GM10248 (cell line): ENCODE measurements at regions not wholly inside any gene's neighbourhood (a gene's known extent, or its start where the extent isn't known, plus 50 kb on each side); places are given as distances from the start of the nearest gene placed in this dataset.
"Not testable (repeated sequence)": the region's sequence is repeated elsewhere in the genome, so short reads cannot be mapped to it uniquely, and the experiment has no call there.

Experiments
- CTCF ChIA-PET: fragments of 300-600 bp; sonication (Branson Sonifier 250); formaldehyde crosslinking; extraction: SDS; loops from one replicate; lab custom pipeline; 2021; ENCODE audit warnings: antibody characterized with exemption; lab: Yijun Ruan, JAX
- POLR2A ChIA-PET: fragments of 350-650 bp; sonication (Branson Sonifier 250); formaldehyde crosslinking; extraction: SDS; loops from one replicate; lab custom pipeline; 2020; ENCODE audit warnings: antibody characterized with exemption; lab: Yijun Ruan, JAX
- DNase-seq: peaks from one replicate; pipeline ENCODE4 v3.0.0; 2012; ENCODE audit errors: extremely low spot score
- CTCF ChIP-seq: IDR thresholded peaks from 2 replicates; pipeline ENCODE4 v1.5.1; 2012; ENCODE audit warnings: mild to moderate bottlenecking, low read depth; ENCODE audit errors: extremely low read depth, missing control alignments, control extremely low read depth

GRCh38 chr4:120277391-120277790 is 210.7 kb upstream of the MAD2L1 start:
- DNase-seq = no peak
- no peak for TF ChIP-seq CTCF
- ChIA-PET POLR2A (no interaction called here), CTCF (no interaction called here)

- no peak for TF ChIP-seq CTCF
- ChIA-PET POLR2A (no interaction called here), CTCF (no interaction called here)
- DNase-seq = no peak
Measured at GRCh38 chr4:120266602-120267001, 200.0 kb upstream of the MAD2L1 start.

GRCh38 chr4:120263618-120264017 is 197.0 kb upstream of the MAD2L1 start:
- no peak for DNase-seq
- no peak for TF ChIP-seq CTCF
- ChIA-PET CTCF (no interaction called here), POLR2A (no interaction called here)

GRCh38 chr4:120261117-120261516 is 194.5 kb upstream of the MAD2L1 start:
- TF ChIP-seq CTCF = no peak
- POLR2A ChIA-PET = no interaction called here
- CTCF ChIA-PET = no interaction called here
- no peak for DNase-seq

- DNase-seq, CTCF ChIA-PET, POLR2A ChIA-PET: not testable (repeated sequence)
Measured at GRCh38 chr4:120256112-120256775, 189.6 kb upstream of the MAD2L1 start.

- TF ChIP-seq CTCF = no peak
- no peak for DNase-seq
- CTCF ChIA-PET = interaction anchor here (0.8 to 1.5 kb wide), 2 partner anchors 8 to 10 kb away, joined by 3 to 4 read pairs; no protein-coding TSS in a partner anchor
- POLR2A ChIA-PET = no interaction called here
Measured at GRCh38 chr4:120238277-120238973, 171.8 kb upstream of the MAD2L1 start.

- CTCF ChIA-PET = no interaction called here
- POLR2A ChIA-PET = no interaction called here
- DNase-seq = no peak
- no peak for TF ChIP-seq CTCF
Measured at GRCh38 chr4:120236873-120237272, 170.2 kb upstream of the MAD2L1 start.
